NOMO-1 (cell line): ENCODE measurements at regions not wholly inside any gene's neighbourhood (a gene's known extent, or its start where the extent isn't known, plus 50 kb on each side); places are given as distances from the start of the nearest gene placed in this dataset.
"Not testable (repeated sequence)": the region's sequence is repeated elsewhere in the genome, so short reads cannot be mapped to it uniquely, and the experiment has no call there.

ENCODE experiments used
- DNase-seq, 2 experiments: peaks; one replicate each; lab custom pipeline; 2025; ENCODE audit not compliant: unreplicated experiment in 2 of 2; lab: John Stamatoyannopoulos, UW

DNA sequence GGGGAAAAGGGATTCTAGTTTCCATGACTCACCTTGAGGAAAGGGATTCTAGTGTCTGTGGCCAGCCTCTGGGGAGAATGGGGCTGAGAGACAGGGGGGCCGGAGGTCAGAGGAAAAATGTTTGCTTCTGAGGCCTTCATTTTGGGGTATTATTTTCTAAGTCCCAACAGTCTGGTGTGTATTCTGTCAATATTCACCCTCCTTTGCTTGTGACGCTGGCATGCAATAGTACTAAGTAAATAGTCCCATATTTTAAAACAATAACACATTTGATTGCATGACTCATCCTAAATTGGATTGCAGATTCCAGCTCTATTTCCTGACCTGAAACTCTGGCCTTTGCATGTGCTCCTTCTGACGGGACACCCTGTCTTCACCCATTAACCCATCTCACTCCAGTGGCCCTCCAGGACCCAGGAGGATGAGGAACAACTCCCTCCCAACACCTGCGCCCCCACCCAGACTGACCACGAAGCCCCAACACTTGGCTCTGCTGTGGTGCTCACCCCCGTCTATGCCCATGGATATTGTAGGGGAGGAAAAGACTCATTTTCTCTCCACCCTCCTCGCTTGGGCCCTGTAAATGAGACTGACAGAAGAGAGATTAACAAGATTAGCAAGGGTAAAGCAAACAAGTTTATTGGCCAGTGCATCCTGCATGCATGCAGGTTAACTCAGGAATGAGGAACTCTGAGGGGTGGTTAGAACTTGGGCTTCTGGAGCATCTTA, 495.6 kb upstream of the KLF6 start:
- DNase-seq: no peak

DNA sequence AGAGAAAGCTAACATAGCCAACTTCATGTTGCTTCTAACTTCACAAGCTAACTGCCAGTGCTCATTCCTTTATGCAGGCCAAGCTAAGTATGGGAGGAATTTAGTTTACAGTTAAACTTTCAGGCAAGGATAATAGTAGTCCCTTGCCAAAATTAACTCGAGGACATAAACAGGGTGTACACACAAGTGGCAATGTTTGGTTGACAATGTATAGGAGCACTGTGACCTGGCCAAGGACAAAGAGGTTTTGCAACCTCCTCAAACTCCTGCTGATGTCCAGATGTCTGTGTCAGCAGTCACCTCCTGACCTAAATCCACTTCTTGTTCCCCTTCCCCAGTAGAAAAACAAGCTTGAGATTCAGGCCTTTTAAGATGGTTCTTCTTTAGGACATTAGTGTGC, 494.6 kb upstream of the KLF6 start:
- DNase-seq: no peak

DNA sequence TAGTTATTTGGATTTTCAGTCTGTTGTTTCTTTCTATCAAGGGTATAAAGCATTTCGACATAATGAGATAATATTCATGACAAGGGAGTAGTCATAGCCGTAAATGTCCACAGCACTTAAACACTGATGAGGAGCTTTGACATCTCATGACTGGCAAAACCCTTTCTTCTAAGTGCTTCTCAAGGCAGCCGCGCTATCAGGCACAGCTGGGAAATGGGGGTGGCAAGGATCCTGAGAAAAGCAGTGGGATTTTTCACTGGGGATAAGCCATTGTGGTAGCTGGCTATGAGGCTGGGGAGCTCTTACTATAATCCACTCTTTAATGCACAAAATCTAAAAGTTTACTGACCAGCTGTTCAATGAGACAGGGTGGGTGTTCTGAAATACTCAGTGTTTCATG, 493.2 kb upstream of the KLF6 start:
- no peak for DNase-seq

DNA sequence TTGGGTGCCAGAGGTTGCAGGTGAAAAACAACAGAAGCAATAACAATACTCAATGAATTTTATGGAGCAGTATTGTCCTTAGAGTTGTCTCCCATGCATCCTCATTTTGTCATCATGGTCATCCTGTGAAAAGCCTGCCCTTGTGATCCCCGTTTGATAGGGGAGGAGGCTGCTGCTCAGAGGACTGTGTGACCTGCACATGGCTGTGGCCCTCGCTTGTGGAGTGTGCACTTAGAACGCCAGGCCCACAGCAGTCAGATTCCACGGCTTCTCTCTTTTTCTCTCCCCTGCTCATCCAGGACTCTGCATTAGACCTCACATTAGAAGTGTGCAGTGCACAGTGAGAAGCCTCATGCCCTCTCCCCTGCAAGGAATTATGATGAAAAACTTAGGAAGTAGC, 491.1 kb upstream of the KLF6 start:
- DNase-seq: no peak

DNA sequence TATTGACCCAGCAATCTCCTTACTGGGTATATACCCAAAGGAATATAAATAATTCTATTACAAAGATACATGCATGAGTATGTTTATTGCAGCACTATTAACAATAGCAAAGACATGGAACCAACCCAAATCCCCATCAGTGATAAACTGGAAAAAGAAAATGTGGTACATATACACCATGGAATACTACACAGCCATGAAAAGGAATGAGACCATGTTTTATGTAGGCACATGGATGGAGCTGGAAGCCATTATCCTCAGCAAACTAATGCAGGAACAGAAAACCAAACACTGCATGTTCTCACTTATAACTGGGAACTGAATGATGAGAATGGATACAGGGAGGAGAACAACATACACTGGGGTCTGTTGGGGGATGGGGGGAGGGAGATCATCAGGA, 489.7 kb upstream of the KLF6 start:
- DNase-seq: not testable (repeated sequence)

DNA sequence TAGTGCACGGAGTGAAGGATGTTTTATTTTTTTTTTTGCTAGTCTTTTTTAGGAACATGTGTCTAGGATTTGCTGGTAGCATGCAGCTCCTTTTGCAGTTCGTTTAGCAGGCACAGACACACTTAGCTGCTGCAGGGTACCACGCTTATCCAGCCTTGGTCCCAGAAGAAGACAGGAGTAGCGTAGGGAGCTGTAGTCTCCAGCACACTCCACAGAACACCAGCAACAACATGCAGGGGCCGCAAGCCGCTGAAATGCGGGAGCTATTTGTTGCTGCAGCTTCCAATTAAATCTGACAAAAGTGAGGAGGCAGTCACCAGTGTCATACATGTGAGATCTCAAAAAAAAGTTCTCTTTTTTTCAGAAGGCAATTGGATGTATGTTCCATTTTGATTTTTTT, 486.2 kb upstream of the KLF6 start:
- DNase-seq: no peak

DNA sequence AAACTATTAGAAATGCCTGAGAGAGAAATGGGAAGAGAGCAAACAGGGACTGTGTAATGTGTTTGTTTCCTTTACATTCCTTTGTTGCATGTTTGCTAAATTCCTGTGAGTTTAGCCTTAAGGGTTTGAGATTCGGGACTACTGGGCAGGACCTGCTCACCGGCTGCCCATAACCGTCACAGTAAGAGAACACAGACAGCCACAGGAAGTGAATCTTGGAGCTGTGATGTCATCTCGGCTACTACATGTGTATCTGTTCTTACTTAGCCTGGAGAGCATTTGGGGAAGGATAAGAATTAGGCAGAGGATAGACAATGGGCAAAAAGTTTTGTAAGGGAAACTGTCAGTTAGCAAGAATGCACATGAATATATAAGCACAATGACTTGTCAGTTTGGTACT, 485.1 kb upstream of the KLF6 start:
- DNase-seq: peak; percentile 28 to 59

DNA sequence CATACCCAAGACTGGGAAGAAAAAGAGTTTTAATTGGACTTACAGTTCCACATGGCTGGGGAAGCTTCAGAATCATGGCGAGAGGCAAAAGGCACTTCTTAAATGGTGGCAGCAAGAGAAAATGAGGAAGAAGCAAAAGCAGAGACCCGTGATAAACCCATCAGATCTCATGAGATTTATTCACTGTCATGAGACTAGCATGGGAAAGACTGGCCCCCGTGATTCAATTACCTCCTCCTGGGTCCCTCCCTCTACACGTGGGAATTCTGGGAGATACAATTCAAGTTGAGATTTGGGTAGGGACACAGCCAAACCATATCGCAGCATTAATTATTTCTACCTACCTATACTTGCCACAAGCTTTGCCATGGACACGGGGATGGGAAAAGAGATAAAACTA, 483.5 kb upstream of the KLF6 start:
- not testable (repeated sequence) for DNase-seq

DNA sequence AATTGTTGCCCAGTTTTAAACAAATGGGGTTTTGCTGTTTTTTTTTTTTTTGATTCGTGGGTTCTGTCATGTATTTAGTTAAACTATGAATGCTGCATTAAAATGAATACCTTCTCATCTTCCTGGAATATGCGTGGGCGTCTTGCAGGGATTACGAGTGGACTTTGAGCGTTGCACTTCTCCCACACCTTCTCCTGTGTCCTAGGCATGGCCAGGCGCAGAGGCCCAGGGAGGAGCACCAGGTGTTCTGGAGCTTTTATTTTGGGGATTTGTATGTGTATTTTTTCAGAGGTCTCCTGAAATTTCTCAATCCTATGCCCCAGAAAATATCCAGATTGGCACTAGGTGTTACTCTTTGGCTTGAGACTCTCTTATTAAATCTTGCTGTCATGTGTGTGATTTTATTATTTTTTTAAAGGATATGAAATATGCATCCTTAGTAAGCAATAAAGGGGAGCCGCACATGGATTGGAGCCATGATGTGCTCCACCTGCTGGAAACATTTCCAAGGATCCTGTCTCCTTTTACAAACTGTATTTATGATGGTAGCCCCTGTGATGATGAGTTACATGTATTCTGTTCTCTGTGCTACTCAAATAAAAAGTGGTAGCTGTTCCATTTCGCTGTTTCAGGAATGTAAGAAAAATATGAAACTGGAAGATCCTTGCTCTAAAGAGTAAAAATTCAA, 482.2 kb upstream of the KLF6 start:
- no peak for DNase-seq

DNA sequence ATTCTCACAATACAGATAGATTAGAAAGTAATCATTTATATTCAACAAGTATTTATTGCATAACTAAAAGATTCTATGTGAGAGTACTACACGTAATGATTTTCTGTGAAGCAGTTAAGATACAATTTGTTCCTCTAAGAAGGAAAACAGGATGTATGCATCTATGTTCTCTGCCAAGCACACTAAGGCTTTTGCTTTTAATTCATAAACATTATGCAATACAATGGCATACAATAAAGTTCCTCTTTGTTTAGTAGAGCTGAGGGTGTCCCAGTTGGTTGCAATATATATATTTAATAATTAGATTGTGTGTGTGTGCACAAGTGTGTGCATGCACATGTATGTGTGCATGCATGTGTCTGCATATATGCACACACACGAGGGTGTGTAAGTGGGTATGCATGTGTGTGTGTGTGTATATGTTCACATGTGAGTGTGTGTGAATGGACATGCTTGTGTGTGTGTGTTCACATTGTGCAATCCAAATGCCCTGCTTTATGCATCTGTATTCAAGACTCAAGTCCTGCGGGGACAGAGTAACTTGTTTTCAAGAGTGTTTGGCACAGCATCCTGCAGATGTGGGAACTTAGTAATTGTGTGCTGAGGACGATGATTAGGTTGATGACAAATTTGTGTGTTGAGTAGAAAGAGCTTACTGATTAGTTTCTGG, 481.5 kb upstream of the KLF6 start:
- peak; percentile 16 to 75 for DNase-seq

DNA sequence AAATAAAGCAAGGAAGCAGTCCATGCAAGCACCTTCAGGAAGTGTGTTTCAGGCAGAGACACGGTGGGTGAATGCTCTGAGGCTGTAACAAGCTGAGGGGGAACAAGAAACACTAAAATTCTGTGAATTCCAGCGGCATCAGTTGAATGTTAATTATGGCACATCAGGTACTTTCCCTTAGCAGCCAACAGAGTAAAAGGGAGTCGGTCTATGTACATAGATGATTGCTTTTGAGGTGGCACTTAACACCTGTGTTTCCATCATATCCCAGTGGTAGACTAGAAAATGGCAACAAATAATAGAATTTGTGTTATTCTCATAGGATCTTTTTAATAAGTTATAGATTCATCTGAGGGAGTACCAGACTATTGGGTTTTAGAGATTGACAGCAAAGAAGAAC, 481.0 kb upstream of the KLF6 start:
- DNase-seq: no peak

DNA sequence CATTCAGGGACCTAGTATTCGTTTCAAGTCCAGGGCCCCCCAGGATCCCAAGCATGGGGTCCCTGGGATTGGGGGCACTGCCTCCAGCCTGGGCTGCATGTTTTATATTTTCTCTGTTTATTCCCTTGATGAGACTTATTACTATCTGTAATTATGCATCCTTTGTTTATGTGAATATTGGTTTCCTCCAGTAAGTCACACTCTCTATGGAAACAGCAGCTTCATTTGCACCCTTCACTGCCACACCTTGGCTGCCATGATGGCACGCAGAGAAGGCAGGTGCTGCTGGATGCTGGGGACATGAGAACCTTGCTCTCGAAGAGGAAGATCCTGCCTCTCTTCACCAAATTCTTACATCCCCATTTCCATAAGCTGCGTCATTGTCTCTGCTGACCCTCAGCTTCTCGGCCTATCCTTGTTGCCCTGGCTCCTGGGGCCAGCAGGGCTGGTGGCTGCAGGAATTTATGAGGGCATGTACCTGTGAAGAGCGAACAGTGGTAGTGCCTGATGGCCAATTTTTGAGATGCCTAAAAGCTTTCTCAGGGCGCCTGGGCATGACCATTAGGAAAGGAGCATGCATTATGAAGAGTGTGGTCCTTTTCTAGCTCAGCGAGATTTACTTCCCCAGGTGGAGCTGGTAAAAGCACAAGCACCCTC, 479.3 kb upstream of the KLF6 start:
- DNase-seq: no peak

DNA sequence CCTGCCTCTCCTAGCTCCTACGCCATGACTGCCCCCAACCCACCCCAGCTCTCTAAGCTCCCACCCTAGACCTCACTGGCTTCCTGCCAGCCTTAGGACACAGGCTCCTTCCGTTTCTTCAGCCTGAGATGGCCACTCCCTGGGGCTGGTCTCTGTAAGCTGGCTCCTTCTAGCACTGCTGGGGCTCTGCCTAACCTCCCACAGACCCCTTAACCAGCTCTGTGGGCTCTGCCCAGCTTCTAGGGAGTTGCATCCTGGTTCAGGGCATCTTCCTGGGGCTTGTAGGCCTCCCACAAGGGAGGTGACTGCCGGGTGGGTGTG, 478.6 kb upstream of the KLF6 start:
- DNase-seq: no peak

DNA sequence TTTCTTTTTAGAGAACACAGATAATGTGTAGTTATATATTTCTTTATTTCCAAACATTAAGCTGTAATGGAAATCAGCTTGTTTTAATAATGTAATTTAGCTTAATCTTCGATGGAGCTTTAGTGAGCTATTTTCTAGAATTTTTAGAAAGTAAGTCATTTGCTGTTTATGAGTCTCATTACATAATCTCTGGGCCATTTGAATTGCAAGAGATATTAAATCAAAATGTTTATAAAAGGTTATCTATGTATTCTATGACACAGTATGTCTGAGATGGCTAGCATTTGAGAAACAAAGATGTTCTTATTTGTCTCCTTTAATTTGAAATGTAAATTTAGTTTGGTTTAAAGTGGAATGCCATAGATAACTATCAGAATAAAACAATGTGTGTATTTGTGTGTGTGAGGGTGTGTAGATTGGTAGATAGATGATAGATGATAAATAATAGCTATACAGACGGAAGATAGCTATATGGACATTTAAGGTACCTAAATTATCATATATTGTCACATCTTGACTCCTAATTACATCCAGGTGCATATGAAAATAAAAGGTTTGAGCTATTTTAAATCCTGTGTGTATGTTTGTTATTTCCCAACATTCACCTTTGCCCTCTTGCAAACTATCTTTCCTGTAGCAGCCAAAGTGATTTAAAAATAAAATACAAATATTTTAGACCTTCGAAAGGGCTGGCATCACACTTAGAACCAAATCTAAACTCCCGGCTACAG, 478.0 kb upstream of the KLF6 start:
- DNase-seq: no peak

DNA sequence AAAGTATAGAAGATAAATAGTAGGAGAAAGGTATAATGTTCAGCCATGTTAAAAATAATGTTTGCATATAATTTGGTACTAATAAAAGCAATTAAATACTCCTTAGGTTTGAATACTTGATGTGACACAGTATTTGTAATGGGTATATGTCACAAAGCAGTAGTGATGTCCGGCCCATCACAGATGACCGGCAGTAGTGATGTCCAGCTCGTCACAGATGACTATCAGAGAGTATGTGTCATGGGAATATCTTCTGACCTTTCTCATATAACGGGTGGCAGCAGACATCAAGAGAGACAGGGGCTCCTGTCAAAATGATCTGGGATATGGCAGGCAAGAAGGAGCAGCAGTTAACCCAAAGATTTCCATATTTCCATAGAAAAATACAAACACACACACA, 477.4 kb upstream of the KLF6 start:
- no peak for DNase-seq

DNA sequence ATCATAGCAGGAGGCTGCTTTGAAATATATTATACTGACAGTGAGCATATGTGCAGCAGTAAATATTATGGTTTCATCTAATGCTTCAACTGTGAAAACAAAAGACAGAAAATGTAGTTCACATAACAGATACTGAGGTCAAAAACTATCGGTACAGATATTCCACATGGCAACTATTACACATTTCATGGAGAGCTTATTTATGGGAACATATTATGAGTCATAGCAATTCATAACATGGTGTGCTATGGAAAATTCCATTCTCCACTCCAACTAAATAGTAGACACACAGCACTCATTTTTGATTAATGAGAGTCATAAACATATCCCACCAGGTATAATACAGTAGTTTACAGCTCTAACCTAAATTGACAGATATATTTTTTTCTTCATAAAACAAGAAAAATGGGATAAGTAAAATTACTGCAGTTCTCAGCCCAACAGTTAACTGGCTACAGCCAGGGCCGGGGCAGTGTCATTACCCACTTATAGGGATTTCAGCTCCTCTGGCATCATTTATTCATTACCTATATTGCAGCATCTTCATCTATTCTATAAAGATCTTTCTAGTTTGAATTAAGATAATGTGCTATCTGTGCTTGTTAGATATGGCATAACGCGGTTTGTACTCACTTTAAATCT, 475.6 kb upstream of the KLF6 start:
- no peak for DNase-seq

DNA sequence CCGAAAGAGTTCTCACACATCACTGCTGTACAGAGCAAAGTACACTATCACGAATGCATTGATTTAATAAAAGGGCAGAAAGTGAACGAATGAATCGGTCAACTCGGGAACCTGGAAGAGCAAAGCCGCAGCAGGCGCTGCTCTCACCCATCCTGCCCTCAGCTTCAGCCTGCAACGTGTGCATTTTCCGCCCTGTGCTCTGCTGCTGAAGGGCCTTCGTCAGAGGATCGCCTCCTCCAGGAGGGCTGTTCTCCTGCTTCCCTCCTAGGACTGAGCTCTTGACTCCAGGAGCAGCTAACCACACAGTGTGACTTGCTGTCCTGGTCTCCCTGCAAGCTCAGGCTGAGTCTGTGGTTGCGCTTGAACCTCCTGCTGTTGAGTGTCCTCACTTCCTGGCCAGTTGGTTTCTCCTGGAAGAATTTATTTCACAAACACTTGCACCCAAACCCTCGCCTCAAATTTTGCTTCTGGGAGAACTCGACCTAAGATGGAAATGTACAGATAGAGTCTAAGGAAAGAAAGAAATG, 473.0 kb upstream of the KLF6 start:
- DNase-seq: no peak

DNA sequence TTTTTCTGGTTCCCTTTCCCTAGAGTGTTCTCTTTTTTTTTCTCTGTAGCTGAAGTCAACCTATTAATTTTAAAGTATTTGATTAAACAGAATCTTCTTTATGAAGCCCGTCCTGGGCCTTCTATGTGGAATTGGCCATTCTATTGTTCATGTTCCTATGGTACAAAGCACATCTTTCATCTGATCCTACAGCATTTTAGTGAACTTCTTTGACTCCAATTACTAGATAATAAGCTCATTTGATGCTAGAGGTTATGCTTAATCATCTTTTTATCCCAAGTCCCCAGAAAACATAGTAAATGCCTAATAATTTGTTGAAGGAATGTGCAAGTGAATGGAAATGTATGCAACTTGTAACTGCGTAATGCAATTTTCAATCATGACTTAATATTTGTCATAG, 472.0 kb upstream of the KLF6 start:
- no peak for DNase-seq

DNA sequence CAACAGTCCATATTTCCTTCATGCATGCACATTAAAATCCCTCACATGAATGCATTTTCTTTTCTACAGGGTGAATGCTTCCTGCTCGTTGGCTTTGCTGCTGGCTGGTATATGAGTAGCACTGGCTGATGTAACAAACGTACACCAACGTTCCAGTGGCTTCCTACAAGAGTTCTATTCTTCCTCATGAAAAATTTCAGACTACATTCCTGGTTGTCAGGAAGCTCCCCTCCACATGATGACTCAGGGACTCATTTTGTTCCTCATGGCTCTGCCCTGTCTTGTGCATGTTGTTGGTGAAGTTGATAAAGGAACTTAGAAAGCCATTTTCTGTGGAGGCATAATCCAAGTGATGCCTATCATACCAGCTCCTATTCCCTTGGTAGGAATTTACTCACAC, 470.7 kb upstream of the KLF6 start:
- no peak for DNase-seq
